Suprapubic skin (tissue), 4 donors: ENCODE measurements at regions not wholly inside any gene's neighbourhood (a gene's known extent, or its start where the extent isn't known, plus 50 kb on each side); places are given as distances from the start of the nearest gene placed in this dataset.

ENCODE experiments used
- DNase-seq, 2 donors: peaks; one replicate each; pipeline ENCODE4 v3.0.0-alpha.2; 2019; ENCODE audit warnings: low spot score in 2 of 2
- H3K27ac ChIP-seq: fragments of 200-600 bp; sonication (generic); one replicate; pipeline ENCODE4 v1.5.1; 2019
- H3K27me3 ChIP-seq: fragments of 200-600 bp; sonication (generic); one replicate; pipeline ENCODE4 v1.5.1; 2019
- H3K36me3 ChIP-seq: fragments of 200-600 bp; sonication (generic); one replicate; pipeline ENCODE4 v1.5.1; 2019
- H3K4me1 ChIP-seq: fragments of 200-600 bp; sonication (generic); one replicate; pipeline ENCODE4 v1.5.1; 2019
- H3K4me3 ChIP-seq: fragments of 200-600 bp; sonication (generic); one replicate; pipeline ENCODE4 v1.5.1; 2019; ENCODE audit warnings: mild to moderate bottlenecking
- H3K9me3 ChIP-seq: fragments of 200-600 bp; sonication (generic); one replicate; pipeline ENCODE4 v1.5.1; 2019
- EP300 ChIP-seq: sonication (generic); formaldehyde crosslinking; IDR thresholded peaks from one replicate; pipeline ENCODE4 v1.6.1; 2017; ENCODE audit warnings: antibody characterized with exemption
- POLR2A ChIP-seq, 2 donors: fragments of 450-650 bp; IDR thresholded peaks; one replicate each; pipeline ENCODE4 v1.6.1; 2017; ENCODE audit warnings: antibody characterized with exemption in 2 of 2, mild to moderate bottlenecking in 2 of 2, moderate library complexity in 2 of 2
- POLR2AphosphoS5 ChIP-seq, 3 donors: sonication (generic); formaldehyde crosslinking; IDR thresholded peaks; one replicate each; pipeline ENCODE4 v1.6.1; 2017; ENCODE audit warnings: antibody characterized with exemption in 3 of 3
- WGBS: methylation state at CpG from one replicate; pipeline ENCODE4 v1.1.5; 2018; 5-methylcytosine and 5-hydroxymethylcytosine counted together
- TF ChIP-seq, protein P1 (sequence below), 2 donors: fragments of 200-600 bp in 1 of 2; fragments of 450-650 bp in 1 of 2; sonication (generic) in 1 of 2; IDR thresholded peaks; one replicate each; pipeline ENCODE4 v1.5.1; 2016 to 2019; ENCODE audit warnings: antibody characterized with exemption in 2 of 2, mild to moderate bottlenecking in 1 of 2, moderate library complexity in 1 of 2

DNA sequence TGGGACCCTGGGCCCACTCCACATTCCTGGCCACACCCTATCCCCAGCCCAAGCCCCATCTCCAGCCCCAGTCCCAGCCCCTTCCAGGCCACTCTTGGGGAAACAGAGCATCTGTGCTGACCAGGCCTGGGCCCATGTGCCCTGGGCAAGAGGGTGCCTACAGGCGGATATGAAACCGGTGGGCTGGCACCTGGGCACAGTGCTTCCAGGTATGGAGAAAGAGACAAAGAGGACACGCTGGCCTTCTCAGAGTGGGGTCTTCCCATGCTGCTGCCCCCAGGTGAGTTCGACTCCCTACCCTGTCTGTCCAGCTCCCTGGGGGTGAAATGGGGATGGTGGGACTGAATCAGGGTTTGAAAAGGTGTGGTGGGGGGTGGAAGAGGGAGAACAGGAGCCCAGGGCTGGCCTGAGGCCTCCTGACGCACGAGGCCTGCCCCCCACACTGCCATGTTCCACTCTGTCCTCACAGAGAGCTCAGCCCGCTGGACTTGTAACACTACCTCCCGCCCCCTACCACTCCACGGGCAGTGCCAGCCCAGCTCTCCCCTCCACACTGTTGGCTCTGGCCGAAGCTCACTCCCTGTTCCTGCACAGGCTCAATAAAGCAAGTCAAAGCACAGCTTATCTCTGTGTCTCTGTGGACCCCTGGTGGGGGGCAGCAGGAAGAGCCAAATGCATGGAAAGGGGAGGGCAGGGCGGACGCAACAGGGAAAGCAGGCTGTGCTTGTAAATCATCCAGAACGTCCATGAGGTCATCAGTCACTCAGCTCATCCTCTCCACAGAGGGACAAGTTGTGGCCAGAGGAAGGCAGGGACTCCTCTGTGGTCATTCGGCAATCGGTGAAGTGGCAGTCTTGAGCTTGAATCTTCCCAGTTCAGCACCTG is 71.1 kb upstream of the TMEM97 start:
- Histone ChIP-seq H3K4me3 (no peak overlapping the region), H3K27me3 (no peaks in the 10 kb centered on the region), H3K27ac (no peak overlapping the region), H3K36me3 (no peaks in the 10 kb centered on the region), H3K9me3 (no peaks in the 10 kb centered on the region), H3K4me1 (peaks cover 10% of the 10 kb centered on the region)
- no peak for TF ChIP-seq POLR2AphosphoS5 (IDR thresholded peaks at IDR 0.05)
- TF ChIP-seq, protein P1, sequence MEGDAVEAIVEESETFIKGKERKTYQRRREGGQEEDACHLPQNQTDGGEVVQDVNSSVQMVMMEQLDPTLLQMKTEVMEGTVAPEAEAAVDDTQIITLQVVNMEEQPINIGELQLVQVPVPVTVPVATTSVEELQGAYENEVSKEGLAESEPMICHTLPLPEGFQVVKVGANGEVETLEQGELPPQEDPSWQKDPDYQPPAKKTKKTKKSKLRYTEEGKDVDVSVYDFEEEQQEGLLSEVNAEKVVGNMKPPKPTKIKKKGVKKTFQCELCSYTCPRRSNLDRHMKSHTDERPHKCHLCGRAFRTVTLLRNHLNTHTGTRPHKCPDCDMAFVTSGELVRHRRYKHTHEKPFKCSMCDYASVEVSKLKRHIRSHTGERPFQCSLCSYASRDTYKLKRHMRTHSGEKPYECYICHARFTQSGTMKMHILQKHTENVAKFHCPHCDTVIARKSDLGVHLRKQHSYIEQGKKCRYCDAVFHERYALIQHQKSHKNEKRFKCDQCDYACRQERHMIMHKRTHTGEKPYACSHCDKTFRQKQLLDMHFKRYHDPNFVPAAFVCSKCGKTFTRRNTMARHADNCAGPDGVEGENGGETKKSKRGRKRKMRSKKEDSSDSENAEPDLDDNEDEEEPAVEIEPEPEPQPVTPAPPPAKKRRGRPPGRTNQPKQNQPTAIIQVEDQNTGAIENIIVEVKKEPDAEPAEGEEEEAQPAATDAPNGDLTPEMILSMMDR (IDR thresholded peaks at IDR 0.05) = no peak
- TF ChIP-seq POLR2A (IDR thresholded peaks at IDR 0.05) = no peak
- TF ChIP-seq EP300 = no peak
- DNase-seq = no peak
- 64% methylated on average over 13 of the region's 15 CpGs for WGBS

DNA sequence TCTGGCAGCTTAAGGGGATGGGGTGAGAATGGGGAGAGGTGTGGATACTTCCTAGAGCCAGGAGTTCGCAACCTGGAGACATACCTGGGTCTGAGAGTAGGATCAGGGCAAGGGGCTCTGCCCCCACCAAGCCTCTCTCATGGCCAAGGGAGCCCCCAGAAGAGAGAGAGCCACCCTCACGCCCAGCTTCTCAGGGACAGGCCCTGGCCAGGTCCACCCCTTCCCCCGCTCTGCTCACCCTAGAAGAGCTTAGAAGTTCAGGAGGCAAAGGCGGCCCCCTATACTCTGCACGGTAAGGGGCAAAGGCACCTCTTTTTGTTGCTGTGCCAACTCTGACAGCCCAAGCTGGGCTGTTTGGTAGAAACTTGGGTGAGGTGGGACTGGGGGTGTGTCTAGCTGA is 69.3 kb upstream of the TMEM97 start:
- no peaks in the 10 kb centered on the region for H3K36me3 ChIP-seq
- H3K9me3 ChIP-seq = no peaks in the 10 kb centered on the region
- H3K27ac ChIP-seq = no peak overlapping the region
- TF ChIP-seq EP300 (no peak), POLR2AphosphoS5 (IDR thresholded peaks at IDR 0.05) (no peak)
- TF ChIP-seq, protein P1 (IDR thresholded peaks at IDR 0.05) = no peak
- no peak for DNase-seq
- no peaks in the 10 kb centered on the region for H3K27me3 ChIP-seq
- 83% methylated on average over 5 of the region's 5 CpGs for WGBS
- peaks cover 10% of the 10 kb centered on the region for H3K4me1 ChIP-seq
- H3K4me3 ChIP-seq = no peak overlapping the region

DNA sequence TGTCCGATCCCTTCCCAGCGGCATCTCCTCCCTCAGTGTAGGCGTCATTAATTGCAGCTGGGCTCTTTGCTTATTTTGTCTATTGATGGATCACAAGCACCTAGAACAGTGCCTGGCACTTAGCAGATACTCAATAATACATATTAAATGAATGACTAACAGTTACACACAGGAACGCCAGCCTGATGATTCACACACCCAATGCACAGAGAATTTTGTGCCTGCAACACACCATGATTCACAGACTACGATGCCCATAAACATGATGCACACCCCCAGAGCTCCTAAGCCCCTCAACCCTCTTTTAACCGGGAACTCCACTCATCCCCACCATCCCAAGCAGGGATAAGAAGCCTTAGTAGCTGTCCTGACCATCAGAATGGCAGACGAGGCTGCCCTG is 66.6 kb upstream of the TMEM97 start:
- TF ChIP-seq EP300 = no peak
- TF ChIP-seq POLR2A (IDR thresholded peaks at IDR 0.05) = no peak
- TF ChIP-seq, protein P1 (IDR thresholded peaks at IDR 0.05) = no peak
- no peak for TF ChIP-seq POLR2AphosphoS5 (IDR thresholded peaks at IDR 0.05)
- DNase-seq = no peak
- Histone ChIP-seq H3K4me1 (peaks cover 10% of the 10 kb centered on the region), H3K4me3 (no peak overlapping the region), H3K36me3 (no peaks in the 10 kb centered on the region), H3K9me3 (no peaks in the 10 kb centered on the region), H3K27ac (no peak overlapping the region), H3K27me3 (peaks cover 8% of the 10 kb centered on the region)
- 76% methylated on average over 7 of the region's 7 CpGs for WGBS

DNA sequence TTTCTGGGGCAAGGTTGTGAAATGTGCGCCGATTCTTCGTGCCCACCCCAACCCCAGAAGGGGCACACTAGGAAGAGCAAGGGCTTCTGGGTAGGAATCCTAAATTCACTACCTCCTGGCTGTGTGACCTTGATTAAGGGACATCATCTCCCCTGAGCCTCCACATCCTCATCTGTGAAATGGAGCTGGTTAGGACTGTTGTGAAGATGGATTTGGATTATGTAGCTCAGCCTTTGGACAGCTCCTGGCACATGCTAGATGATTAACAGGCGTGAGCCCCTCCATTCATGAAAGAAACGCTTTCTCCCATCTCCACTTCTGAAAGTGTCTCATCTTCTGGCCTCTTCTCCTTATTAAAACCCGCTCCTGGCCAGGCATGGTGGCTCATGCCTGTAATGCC is 65.3 kb upstream of the TMEM97 start:
- TF ChIP-seq POLR2AphosphoS5 (IDR thresholded peaks at IDR 0.05) = no peak
- TF ChIP-seq, protein P1 (IDR thresholded peaks at IDR 0.05) = no peak
- TF ChIP-seq POLR2A (IDR thresholded peaks at IDR 0.05) = no peak
- no peak for TF ChIP-seq EP300
- no peak for DNase-seq
- peaks cover 10% of the 10 kb centered on the region for H3K4me1 ChIP-seq
- no peak overlapping the region for H3K27ac ChIP-seq
- H3K36me3 ChIP-seq = no peaks in the 10 kb centered on the region
- 85% methylated on average over 5 of the region's 6 CpGs for WGBS
- H3K9me3 ChIP-seq = no peaks in the 10 kb centered on the region
- no peak overlapping the region for H3K4me3 ChIP-seq
- peaks cover 8% of the 10 kb centered on the region for H3K27me3 ChIP-seq

DNA sequence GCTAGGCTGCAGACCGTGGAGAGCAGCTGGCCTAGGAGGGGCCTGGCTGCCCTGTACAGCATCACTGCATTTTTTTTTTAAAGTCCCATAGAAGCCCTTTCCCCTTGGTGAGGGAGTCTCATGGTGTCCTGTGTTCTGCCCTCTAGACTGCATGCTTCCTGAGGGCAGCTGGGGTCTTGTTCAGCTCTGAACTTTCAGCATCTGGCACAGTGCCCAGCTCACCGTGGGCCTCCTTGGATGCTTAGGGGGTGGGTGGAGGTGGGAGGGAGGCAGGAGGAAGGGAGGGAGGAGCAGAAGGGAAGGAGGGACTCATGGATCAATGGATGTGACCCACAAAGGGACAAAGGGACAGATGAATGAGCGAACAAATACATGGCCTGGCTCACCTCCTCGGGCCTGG is 63.4 kb upstream of the TMEM97 start:
- Histone ChIP-seq H3K27me3 (peaks cover 8% of the 10 kb centered on the region), H3K9me3 (no peaks in the 10 kb centered on the region), H3K27ac (no peak overlapping the region), H3K4me1 (peaks cover 10% of the 10 kb centered on the region), H3K4me3 (no peak overlapping the region), H3K36me3 (no peaks in the 10 kb centered on the region)
- DNase-seq = no peak
- TF ChIP-seq, protein P1 (IDR thresholded peaks at IDR 0.05) = no peak
- TF ChIP-seq EP300 = no peak
- TF ChIP-seq POLR2A (IDR thresholded peaks at IDR 0.05) = no peak
- TF ChIP-seq POLR2AphosphoS5 (IDR thresholded peaks at IDR 0.05) = no peak
- WGBS = 77% methylated on average over 4 of the region's 4 CpGs
